ENCODE measurements at regions not wholly inside any gene's neighbourhood (a gene's known extent, or its start where the extent isn't known, plus 50 kb on each side); places are given as distances from the start of the nearest gene placed in this dataset.

- POLR2A ChIA-PET = no interaction called here
- H3K36me3 ChIP-seq (ENCODE audit: control insufficient read depth in 1 of 2, insufficient read depth in 2 of 2, low read length in 2 of 2) = no peaks in the 10 kb centered on the region
- H3K9me2 ChIP-seq (ENCODE audit: insufficient read depth) = no peaks in the 10 kb centered on the region
- TF ChIP-seq, protein P1, sequence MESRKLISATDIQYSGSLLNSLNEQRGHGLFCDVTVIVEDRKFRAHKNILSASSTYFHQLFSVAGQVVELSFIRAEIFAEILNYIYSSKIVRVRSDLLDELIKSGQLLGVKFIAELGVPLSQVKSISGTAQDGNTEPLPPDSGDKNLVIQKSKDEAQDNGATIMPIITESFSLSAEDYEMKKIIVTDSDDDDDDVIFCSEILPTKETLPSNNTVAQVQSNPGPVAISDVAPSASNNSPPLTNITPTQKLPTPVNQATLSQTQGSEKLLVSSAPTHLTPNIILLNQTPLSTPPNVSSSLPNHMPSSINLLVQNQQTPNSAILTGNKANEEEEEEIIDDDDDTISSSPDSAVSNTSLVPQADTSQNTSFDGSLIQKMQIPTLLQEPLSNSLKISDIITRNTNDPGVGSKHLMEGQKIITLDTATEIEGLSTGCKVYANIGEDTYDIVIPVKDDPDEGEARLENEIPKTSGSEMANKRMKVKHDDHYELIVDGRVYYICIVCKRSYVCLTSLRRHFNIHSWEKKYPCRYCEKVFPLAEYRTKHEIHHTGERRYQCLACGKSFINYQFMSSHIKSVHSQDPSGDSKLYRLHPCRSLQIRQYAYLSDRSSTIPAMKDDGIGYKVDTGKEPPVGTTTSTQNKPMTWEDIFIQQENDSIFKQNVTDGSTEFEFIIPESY (IDR thresholded peaks at IDR 0.05; ENCODE audit: extremely low read depth, insufficient replicate concordance, low read length) = no peak
- TF ChIP-seq RAD21 (IDR thresholded peaks at IDR 0.05; ENCODE audit: low read depth) (no peak), ZFX (IDR thresholded peaks at IDR 0.05) (no peak), SP1 (IDR thresholded peaks at IDR 0.05; ENCODE audit: low read depth) (no peak), MAX (IDR thresholded peaks at IDR 0.05) (no peak), EZH2 (IDR thresholded peaks at IDR 0.05) (no peak)
- ATAC-seq = no peak
- no peak overlapping the region for H3K4me3 ChIP-seq (replicated peaks in 1 of 2; ENCODE audit: low read depth in 1 of 2, low read length in 2 of 2)
- no peaks in the 10 kb centered on the region for H3K4me1 ChIP-seq (ENCODE audit: control insufficient read depth in 1 of 2, insufficient read depth in 2 of 2, low read length in 2 of 2)
- no peak overlapping the region for H2AFZ ChIP-seq (ENCODE audit: low read depth, low read length, poor library complexity, severe bottlenecking)
- H3K79me2 ChIP-seq (ENCODE audit: insufficient read depth, low read length) = no peaks in the 10 kb centered on the region
- H3K27ac ChIP-seq (ENCODE audit: low read depth, low read length) = no peak overlapping the region
- CTCF ChIA-PET = no interaction called here
- intact Hi-C loops (cut with micrococcal nuclease) = no loop called here
- no peaks in the 10 kb centered on the region for H4K20me1 ChIP-seq (ENCODE audit: insufficient read depth)
- H3K27me3 ChIP-seq (ENCODE audit: insufficient read depth, low read length) = 0 out of 2 replicates have a peak, but pooled peaks cover 4% of the 10 kb centered on the region
- no peak overlapping the region for H3K9ac ChIP-seq (ENCODE audit: low read length)
- H3K9me3 ChIP-seq (ENCODE audit: control insufficient read depth in 1 of 2, insufficient read depth in 1 of 2, low read depth in 1 of 2, low read length in 2 of 2) = no peaks in the 10 kb centered on the region
- no peak for DNase-seq (ENCODE audit: low read depth, low spot score)
- no TSS peak for BruUV-seq (replicated peaks)
- RAD21 ChIA-PET (ENCODE audit: low non-redundant PET in 1 of 2, low total read pairs in 2 of 2, uncharacterized antibody in 2 of 2, unreplicated experiment in 2 of 2) = no interaction called here
- H3K4me2 ChIP-seq (ENCODE audit: low read length) = no peak overlapping the region
These were observed 203.2 kb upstream of the ADAMTS9 start for GRCh38 chr3:64891021-64891420.

DNA sequence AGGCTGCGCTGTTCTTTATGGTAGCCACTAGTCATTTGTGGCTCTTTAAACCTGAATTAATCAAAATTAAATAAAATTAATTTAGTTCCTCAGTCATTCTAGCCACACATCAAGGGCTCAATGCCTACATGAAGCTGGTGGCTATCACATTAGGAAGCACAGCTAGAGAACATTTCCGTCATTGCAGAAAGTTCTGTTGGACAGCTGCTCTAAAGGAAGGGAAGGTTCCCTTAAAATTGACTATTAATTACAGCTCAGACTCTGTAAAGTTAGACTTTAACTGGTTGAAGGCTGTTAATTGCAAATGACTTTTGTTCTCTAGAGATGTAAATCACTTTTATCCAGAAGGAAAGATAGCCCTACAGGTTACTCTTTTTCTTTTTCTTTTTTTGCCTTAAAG lies 202.7 kb upstream of the ADAMTS9 start:
- Histone ChIP-seq H3K79me2 (ENCODE audit: insufficient read depth, low read length) (no peaks in the 10 kb centered on the region), H3K4me3 (replicated peaks in 1 of 2; ENCODE audit: low read depth in 1 of 2, low read length in 2 of 2) (no peak overlapping the region), H3K27me3 (ENCODE audit: insufficient read depth, low read length) (0 out of 2 replicates have a peak, but pooled peaks cover 4% of the 10 kb centered on the region), H3K9me2 (ENCODE audit: insufficient read depth) (no peaks in the 10 kb centered on the region), H3K4me1 (ENCODE audit: control insufficient read depth in 1 of 2, insufficient read depth in 2 of 2, low read length in 2 of 2) (no peaks in the 10 kb centered on the region), H3K9me3 (ENCODE audit: control insufficient read depth in 1 of 2, insufficient read depth in 1 of 2, low read depth in 1 of 2, low read length in 2 of 2) (no peaks in the 10 kb centered on the region), H3K4me2 (ENCODE audit: low read length) (no peak overlapping the region), H3K36me3 (ENCODE audit: control insufficient read depth in 1 of 2, insufficient read depth in 2 of 2, low read length in 2 of 2) (no peaks in the 10 kb centered on the region), H2AFZ (ENCODE audit: low read depth, low read length, poor library complexity, severe bottlenecking) (no peak overlapping the region), H3K27ac (ENCODE audit: low read depth, low read length) (no peak overlapping the region), H3K9ac (ENCODE audit: low read length) (no peak overlapping the region), H4K20me1 (ENCODE audit: insufficient read depth) (no peaks in the 10 kb centered on the region)
- CTCF ChIA-PET = no interaction called here
- TF ChIP-seq, protein P2, sequence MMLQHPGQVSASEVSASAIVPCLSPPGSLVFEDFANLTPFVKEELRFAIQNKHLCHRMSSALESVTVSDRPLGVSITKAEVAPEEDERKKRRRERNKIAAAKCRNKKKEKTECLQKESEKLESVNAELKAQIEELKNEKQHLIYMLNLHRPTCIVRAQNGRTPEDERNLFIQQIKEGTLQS (IDR thresholded peaks at IDR 0.05) = no peak
- no peak for TF ChIP-seq EZH2 (IDR thresholded peaks at IDR 0.05)
- intact Hi-C loops (cut with micrococcal nuclease) = no loop called here
- ATAC-seq = no peak
- RAD21 ChIA-PET (ENCODE audit: low non-redundant PET in 1 of 2, low total read pairs in 2 of 2, uncharacterized antibody in 2 of 2, unreplicated experiment in 2 of 2) = no interaction called here
- no peak for DNase-seq (ENCODE audit: low read depth, low spot score)
- BruUV-seq (replicated peaks) = no TSS peak
- POLR2A ChIA-PET = no interaction called here
